ENCODE measurements at regions not wholly inside any gene's neighbourhood (a gene's known extent, or its start where the extent isn't known, plus 50 kb on each side); places are given as distances from the start of the nearest gene placed in this dataset.
"Not testable (repeated sequence)": the region's sequence is repeated elsewhere in the genome, so short reads cannot be mapped to it uniquely, and the experiment has no call there.

DNA sequence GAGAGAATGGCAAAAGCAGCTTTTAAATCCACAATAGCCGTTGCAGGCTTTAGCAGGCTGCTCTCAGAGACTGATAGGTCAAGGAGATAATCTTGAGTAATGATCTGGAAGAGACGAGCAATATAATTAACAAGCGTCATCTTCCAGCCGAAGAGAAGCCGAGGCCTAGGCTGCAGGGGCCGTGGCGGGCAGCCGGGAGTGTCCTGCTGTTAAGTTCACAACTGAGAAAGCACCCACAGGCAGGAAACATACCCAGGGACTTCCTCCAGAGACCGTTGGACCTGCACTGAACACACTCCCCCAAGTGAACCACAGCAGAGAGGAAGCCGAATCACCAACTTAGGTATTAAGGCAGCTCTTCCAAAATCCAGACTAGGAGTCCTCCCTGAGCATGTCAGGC is 182.3 kb downstream of the IRX2 start:
- DNase-seq = no peak

DNA sequence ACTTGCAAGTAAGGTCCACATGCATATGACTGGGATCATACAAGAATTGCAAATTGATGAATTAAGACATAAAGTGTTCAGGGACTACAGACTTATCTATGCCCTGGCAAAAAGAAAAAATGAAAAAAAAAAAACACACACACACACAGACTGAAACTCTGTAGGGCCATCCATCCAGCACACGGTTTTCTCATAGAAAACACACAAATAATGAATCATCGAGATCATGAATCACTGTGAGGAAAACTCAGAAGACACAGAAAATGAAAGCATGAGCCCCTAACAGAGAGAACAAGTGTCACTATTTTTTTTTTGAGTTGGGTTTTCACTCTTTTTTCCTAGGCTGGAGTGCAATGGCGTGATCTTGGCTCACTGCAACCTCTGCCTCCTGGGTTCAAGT is 185.2 kb downstream of the IRX2 start:
- DNase-seq = no peak

DNA sequence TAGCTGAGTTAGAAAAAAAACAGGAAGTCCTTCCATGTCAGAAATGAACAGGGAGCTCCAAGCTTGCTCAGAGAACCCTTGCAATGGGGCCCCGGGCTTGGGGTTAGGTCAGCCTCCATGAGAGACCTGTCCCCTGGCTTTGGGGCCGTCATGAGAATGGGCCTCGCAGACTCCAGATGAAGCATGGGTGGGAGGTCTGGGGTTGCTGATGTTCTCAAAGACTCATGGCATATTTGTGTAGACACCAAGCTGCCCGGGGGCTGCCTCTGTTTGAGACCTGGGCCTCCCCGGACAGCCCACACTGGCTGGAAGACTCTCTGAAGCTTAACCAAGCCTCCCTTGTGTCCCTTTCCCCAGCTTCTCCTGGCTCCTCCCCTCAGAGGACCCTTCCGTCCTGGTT is 186.3 kb downstream of the IRX2 start:
- DNase-seq = no peak

DNA sequence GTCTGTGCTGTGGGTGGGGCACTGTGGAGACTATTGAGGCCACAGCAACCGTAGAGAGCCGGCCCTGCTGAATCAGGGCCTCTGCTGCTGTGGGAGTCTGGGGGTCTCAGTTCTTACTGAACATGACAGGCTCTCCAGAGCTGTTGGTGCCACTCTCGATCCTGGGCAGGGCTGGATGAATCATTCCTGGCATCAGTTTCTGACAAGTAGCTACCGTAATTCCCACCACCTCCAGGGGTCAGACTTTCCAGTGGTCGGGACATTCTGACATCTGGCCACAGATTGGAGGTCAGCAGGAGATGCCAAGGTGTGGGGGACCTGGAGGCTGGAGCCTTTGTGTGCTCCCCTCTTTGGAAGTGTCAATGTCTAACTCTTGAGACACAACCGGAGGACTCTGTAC is 188.4 kb downstream of the IRX2 start:
- no peak for DNase-seq

DNA sequence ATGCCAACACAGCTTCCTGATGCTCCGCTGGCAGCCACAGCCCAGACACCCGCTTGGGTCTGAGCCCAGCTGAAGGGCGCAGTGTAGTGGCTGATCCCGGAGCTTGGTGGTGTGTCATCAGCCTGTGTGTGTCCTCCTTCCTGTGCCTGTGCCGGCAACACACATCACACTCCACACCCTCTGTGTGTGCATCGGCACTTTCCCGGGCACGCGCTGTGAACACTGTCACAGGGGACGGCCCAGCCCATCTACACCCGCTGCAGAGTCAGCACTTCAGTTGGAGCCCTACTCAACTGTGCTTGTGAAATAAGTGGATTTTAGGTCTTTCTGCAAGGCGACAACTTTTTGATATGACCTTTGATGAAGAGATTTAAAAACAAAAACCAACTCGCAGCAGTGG is 189.4 kb downstream of the IRX2 start:
- DNase-seq = no peak

DNA sequence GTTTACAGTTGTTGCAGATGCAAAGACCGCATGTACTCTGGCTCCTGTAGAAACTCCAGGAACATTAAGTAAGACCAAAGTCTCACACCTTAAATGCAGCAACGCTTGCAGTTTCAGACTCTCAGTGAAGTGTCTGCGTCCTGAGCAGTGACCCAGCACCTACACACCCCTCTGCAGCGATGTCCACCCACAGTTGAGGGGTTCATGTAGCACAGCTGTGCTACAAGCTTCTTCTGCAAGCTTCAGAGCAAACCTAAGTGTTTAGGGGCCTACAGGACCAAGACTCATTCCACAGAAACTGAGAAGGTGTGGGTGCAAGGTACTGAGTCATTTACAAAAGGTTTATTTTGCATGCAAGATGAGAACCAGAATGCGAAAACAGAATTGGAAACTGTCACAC is 191.0 kb downstream of the IRX2 start:
- no peak for DNase-seq

DNA sequence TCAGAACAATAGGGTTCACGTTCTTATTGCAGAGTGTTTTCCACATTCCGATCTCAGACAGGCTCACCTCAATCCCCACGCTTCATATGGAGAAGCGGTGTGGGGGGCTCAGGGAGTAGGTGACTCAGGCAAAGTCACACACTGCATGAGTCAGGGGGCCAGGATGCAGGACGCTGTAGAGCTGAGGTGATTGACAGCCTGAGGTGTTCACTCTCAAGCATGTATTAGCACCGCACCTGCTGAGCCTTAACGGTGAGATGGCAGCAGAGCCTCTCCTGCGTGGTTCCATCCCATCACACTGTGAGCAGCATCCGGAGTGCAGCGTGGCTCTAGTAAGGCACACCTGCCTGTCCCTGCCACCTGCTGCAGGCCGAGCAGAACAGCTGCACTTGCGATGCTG is 194.0 kb downstream of the IRX2 start:
- no peak for DNase-seq

DNA sequence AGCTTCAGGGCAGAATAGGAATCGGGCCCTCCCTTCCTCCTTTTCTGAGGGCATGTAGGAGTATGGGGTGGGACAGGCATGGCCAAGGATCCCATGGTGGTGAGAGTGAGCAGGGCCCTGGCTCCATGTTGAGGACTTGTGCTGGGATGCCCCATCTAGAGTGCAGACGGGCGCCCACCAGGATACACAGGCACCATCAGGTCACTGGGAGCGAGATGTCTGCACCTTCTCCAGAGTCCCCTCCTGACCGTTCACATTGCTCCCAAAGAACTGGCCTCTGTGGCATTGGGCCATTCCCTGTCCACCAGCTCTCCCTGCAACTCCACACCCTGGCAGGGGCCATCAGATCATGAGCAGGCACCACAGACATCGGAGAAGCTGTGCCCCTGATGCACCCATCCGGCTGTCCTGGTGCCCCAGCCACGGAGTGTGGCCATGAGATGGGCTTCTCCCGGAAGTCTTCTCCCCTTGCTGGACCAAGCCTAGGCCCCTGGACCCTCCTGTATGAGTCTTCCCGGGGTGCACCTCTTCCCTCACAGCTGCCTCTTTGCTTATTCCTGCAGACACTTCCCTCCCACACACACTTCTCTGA is 195.0 kb downstream of the IRX2 start:
- no peak for DNase-seq

DNA sequence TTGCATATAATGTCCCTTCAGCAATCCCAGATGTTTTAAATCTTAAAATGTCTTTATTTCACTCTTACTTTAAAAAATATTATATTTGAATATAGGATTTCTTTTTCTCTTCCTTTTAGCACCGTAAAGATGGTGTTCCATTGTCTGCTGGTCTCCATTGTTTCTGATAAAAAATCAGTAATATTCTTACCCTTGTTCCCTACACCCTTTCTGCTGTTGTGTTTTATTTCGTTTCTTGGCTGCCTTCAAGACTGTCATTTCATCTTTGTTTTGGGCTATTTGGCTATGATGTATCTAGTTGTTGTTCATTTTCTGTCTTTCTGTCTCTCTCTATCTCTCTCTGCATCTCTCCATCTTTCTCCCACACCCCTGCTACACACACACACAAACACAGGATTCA is 197.9 kb downstream of the IRX2 start:
- no peak for DNase-seq

DNA sequence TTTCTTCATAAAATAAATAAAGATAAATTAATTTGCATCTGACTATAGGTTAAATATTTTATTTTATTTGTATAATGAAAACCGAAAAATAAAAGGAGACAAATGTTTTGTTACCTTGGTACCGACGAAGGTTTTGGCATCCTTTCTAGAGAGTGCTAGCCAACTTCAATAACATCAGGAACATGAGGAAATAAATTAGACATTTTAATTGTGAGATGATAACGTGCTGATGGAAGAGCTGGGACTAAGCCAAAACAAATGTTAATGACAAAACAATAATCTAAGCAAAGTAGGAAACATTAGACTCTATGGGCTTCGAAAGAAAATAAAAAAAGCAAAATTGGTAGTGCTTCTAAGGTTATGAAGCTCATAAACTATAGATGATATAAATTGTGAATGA is 201.0 kb downstream of the IRX2 start:
- no peak for DNase-seq

DNA sequence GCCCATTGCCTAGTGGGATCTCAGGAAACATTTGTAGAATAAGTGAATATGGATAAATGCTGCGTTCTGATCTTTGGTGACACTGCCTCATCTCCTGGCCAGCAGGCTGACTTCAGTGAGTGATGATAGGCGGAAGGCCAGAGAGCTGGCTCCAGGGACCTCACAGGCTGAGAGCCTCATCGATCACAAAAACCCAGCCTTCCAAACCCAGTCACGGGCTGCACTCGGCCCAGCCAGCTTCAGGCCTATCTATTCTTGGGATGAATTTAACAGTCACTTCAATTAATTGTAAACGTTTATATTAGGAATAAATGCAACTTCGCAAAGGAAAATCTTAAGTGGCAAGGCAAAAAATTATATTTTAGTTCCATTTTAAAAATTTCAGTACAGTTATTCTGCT is 201.6 kb downstream of the IRX2 start:
- no peak for DNase-seq

DNA sequence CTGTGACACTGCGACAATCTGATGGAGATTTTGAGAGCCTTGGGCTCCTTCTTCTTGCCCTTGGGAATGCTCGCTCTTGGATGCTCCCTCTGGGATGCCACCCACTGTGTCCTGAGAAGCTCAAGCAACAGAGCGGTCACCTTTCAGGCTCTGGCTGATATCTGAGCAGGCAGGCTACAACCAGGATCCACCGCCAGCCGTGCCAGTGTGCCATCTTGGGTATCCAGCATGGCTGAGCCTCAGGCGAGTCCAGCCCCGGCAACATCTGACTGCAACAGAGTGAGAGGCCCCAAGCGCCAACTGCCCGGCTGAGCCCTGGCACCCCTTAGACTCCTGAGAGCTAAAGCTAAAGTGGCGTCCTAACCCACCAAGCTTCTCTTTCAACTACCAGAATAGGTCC is 202.1 kb downstream of the IRX2 start:
- DNase-seq = no peak

DNA sequence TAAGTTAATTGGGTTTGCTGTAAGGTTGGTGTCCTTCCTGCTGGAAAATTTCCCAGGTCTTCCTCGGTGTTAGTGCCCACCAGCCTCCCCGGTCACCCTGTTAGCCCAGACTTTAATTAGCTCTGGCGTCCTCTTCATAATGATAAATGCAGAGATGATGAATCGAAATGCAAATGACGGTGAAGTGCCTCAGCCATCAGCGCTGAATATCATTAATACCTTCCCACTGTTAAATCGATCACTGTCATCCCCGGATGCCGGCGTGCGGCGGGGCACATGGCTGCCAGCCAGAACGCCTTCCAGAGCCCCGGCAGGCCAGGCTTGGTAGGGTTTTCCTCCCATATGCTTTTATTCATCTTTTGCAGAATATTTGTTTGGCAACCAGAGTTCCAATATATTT is 204.5 kb downstream of the IRX2 start:
- DNase-seq = no peak

DNA sequence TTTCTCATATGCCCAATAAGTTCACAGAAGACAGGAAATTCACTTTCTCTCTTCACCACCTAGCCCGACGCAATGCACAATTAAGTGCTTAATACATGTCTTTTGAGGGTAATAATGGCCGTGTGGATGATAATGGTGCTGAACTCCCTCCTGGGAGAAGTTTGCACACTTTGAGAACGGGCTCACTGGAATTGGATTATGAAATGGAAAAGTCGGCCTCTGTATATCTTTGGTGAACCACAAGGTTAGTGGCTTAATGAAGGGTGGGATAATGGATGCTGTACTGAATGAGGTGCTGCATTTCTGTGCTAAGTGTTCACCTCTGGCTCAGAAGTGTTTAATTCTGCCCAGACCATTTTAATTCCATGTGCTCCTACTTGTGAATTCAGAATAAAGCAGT is 207.5 kb downstream of the IRX2 start:
- no peak for DNase-seq

DNA sequence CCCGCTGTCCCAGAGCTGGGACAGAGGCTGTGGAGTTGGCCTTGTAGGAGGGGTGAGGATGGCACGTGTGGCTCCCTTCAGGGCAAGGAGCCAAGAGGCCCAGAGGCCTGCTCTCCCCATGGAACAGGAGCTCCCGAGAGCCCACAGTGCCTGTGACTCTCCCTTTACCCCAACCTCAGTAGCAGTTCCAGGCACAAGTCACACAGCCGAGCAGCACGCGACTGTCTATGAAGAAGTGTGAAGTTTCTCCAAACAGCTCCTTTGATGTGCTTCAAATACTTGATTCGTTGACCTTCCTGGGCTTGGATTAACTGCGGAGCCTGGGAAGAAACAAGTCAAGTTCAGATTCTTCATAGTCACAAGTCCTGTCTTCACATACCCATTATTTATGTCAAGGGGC is 208.7 kb downstream of the IRX2 start:
- no peak for DNase-seq

DNA sequence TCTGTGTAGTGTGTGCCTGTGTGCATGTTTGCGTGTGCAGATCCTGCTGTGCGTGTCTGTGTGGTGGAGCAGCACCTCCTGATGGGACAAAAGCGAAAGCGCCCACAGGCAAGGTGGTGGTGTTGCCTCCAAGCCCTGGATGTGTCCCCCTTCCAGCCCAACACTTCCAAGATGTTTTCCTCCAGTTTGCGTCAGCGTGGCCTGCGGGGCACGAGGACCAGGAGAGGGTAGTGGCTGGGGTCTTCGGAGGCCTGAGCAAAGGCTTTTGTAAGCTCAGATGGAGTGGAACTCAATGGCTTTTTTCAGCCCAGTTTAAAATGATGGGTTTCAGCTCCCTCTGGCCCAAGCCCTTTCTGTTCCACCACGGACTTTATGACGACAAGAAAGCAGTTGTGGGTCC is 209.5 kb downstream of the IRX2 start:
- no peak for DNase-seq

DNA sequence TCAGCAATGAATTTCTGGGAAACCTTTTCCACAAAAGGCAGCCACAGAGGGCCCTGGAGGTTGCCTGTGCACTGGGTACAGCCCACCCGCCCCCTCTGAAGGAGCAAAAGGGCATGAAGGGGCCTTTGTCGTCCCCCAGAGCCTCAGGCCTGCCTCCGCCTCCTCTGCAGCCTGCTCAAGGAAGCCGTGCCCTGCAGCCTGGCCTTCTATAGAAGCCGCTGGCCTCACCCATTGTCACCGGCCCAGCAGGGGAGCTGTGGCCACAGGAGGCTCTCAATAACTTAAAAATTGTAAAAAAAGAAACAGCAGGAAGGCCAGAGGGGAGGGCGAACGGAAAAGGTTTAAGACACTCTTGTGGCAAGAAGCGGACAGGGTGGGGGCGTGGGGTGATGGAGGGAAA is 213.3 kb downstream of the IRX2 start:
- no peak for DNase-seq

DNA sequence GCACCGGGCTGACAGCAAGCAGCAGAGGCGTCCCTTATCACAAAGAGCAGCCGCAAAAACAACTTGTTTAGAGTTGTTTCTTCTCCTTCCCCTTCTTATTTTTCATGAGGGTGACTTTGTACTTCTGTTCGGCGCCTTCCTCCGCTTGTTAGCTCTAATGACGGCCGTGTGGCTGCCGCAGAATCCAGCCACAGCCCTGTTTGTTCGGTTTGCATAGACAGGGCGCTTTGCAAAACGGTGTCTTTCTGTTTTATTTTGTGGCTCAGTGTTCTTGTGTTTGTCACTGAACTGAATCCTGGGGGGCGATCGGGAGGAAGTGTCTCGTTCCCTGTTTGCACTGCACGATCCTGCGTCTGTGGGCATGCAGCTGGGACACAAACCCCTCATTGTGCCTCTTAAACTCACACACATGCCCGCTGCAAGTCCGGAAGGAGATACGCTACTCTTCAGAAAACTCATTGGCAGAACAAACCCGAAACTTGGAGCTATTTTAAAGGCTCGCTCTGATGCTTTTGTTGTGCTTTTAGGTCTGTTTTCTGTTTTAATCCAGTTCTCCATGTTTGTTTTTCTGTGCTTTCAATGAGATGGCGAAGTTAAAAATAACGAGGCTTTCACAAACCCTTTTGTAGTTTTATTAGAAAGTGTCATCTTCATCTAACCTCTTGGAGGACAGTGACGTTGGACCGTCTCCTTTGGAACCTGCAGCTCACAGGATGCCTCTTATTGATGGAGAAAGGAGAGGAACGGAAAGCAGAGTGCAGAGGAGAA is 213.9 kb downstream of the IRX2 start:
- no peak for DNase-seq

DNA sequence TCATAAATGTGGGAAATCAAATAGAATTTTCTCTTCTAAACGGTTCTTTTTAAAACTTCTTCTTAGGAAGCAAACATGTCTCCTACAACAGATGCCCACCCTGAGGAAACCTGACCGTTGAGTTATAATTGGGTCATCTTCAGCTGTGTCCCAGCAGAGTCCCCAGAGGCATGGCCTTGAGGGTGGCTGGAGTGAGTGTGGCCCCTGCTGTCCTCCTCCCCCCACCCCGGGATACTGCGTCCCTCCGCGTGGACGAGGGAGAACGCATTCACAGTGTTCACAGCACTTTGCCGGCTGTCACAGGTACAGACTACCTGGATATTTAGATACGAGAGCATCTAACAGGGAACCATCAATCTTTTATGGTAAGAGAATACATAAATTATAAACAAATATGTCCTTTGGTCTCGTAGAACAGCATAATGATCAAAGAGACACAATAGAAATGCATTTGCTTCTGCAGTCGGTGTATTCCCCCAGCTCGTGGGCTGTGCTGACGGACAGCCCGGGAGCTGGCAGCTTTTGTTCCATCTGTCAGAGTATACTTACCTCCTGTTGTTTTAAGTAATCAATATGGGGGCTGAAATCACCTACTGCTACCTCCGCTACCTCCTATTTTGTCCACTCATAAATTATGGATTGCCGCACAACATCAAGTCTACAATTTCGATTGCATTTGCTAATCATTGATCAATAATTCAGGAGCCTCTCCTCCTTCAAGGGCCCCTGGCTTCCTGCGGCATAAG is 214.7 kb downstream of the IRX2 start:
- DNase-seq = no peak

DNA sequence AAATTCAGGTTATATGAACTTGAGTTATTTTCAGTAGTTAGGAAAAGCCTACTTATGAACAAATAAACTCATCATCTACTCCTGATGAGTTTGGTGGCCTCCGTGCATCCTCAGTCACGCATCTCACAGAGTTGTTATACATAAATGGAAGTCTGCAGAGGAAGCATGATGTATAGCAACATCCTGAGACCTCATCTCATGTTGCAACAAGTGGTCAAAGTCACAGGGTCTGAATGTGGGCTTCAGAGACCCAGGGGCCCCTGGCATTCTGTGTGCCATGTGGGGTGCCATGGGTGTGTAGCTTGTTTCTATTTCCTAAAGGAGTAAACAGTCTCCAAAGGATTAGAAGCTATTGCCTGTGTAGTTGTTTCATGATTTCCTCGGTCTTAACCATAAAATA is 216.5 kb downstream of the IRX2 start:
- DNase-seq = no peak

DNA sequence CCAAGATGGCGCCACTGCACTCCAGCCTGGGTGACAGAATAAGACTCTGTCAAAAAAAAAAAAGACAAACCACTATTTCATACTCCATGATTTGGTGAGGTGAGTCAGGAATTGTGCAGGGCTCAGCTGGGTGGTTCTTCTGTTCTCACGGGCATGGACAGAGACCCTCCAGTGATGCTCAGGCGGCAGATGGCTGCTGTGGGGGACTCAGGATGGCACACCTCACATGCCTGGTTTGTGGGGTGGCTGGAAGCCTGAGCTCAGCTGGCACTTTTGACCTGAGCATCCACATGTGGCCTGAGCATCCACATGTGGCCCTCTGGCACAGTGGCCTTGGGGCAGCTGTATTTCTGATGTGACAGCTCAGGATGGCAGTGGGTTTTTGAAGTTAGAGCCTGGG is 217.2 kb downstream of the IRX2 start:
- no peak for DNase-seq

DNA sequence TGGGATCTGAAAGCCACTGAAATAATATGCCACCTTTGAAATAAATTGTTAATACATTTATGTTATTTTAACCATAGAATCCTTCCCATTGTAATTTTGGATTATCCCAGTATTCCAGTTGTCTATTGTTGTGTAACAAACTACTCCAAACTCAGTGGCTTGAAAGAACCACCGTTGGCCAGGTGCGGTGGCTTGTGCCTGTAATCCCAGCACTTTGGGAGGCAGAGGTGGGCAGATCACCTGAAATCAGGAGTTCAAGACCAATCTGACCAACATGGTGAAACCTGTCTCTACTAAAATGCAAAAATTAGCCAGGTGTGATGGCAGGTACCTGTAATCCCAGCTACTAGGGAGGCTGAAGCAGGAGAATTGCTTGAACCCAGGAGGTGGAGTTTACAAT is 217.6 kb downstream of the IRX2 start:
- DNase-seq = not testable (repeated sequence)

DNA sequence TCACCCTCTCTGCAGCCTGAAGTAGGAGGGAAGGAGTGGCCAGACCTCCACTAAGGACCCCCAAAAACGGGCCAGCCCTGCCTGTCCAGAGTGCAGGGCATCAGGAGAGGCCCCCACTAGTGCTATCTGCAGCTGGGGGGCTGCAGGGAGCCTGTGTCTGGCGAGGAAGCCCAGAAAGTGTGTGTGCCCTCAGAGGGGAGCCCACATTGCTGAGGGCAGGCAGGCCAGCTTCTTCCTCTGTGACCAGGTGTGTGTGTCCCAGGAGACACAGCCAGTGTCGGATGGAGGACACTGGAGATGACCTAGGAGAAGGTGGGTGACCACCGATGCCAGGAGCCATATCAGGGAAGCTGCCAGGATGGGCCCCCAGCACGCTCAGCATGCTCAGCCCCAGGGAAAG is 218.7 kb downstream of the IRX2 start:
- DNase-seq = no peak

DNA sequence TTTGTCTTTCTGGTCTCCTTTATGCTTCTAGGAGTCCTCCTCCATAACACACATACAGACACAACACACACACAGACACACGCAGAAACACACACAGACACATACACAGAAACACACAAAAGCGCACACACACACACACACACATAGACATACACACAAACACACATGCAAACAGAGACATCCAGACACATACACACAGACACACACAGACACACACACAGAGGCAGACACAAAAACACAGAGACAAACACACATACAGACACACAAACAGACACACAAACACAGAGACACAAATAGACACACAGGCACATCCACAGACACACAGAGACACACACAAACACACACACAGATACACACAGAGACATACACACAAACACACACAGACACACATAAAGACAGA is 220.2 kb downstream of the IRX2 start:
- DNase-seq = no peak

DNA sequence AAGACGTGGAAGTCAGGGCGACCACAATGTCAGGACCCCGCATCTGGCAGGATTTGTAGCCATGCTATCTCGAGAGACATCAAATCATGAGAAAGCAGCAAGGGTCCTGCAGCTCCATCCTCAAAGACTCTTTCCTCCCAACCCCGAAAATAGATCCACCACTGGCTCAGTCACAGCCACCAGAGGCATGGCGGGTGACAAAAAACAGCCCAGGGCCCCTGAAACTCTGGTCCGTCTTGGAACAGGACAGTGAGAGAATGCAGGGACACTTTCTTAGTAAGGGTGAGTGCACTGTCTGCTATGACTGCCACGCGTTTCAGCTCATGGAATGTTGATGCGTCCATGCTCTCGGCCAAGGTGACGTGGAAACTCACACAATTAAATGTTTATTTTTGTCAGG is 220.9 kb downstream of the IRX2 start:
- DNase-seq = no peak

Data from activated CD8-positive, alpha-beta memory T cell treated with anti-CD3 and anti-CD28 coated beads for 24 hours (primary cell).